H1 (cell line): ENCODE measurements at regions not wholly inside any gene's neighbourhood (a gene's known extent, or its start where the extent isn't known, plus 50 kb on each side); places are given as distances from the start of the nearest gene placed in this dataset.

Experiments
- CTCF ChIA-PET: fragments of 300-600 bp; sonication (Branson Sonifier 250); formaldehyde crosslinking; loops from one replicate; lab custom pipeline; 2021; ENCODE audit not compliant: partially characterized antibody; lab: Charles Lee
- POLR2A ChIA-PET: fragments of 300-600 bp; sonication (Branson Sonifier 250); formaldehyde crosslinking; loops from one replicate; lab custom pipeline; 2021; ENCODE audit warnings: inconsistent platforms; ENCODE audit not compliant: partially characterized antibody; lab: Charles Lee
- DNase-seq, 2 experiments: peaks; one replicate each; pipeline versions ENCODE4 v3.0.0 to v3.0.0-alpha.2; 2010 to 2022; ENCODE audit warnings: low spot score in 2 of 2, low read depth in 1 of 2, mixed read lengths in 1 of 2
- FAIRE-seq: peaks from 2 replicates; lab custom pipeline; 2011; peaks lifted over from hg19 to GRCh38; lab: Jason Lieb, UNC
- H2AFZ ChIP-seq: 2 replicates; pipeline ENCODE4 v1.8.1; 2012; ENCODE audit warnings: low read length, inconsistent platforms
- H2AK5ac ChIP-seq: 2 replicates; pipeline ENCODE4 v1.6.1; 2013; ENCODE audit warnings: low read depth, low read length
- H2BK120ac ChIP-seq: replicated peaks from 2 replicates; pipeline ENCODE3; 2013; ENCODE audit warnings: low read depth, low read length, inconsistent platforms
- H2BK12ac ChIP-seq: 2 replicates; pipeline ENCODE4 v1.6.1; 2013; ENCODE audit warnings: low read depth, low read length
- H2BK15ac ChIP-seq: 2 replicates; pipeline ENCODE4 v1.6.1; 2013; ENCODE audit warnings: low read length
- H2BK20ac ChIP-seq: 2 replicates; pipeline ENCODE4 v1.6.1; 2013; ENCODE audit warnings: low read length
- H2BK5ac ChIP-seq: 2 replicates; pipeline ENCODE4 v1.6.1; 2013; ENCODE audit warnings: low read depth, low read length
- H3K14ac ChIP-seq: 2 replicates; pipeline ENCODE4 v1.6.1; 2013; ENCODE audit warnings: inconsistent platforms; ENCODE audit not compliant: insufficient read length
- H3K18ac ChIP-seq: 2 replicates; pipeline ENCODE4 v1.6.1; 2013; ENCODE audit warnings: low read length; ENCODE audit errors: extremely low read depth
- H3K23ac ChIP-seq: 2 replicates; pipeline ENCODE4 v1.6.1; 2013; ENCODE audit warnings: inconsistent platforms; ENCODE audit not compliant: insufficient read length
- H3K23me2 ChIP-seq: 2 replicates; pipeline ENCODE4 v1.6.1; 2013; ENCODE audit warnings: low read depth, low read length
- H3K27ac ChIP-seq: 2 replicates; pipeline ENCODE4 v1.6.1; 2011; ENCODE audit warnings: low read depth, low read length, inconsistent platforms
- H3K27me3 ChIP-seq, 4 experiments: replicated peaks in 1 of 4; 1 replicate in 1 of 4; 2 replicates in 3 of 4; pipeline versions ENCODE4 v1.6.1 to v1.8.1; 2011 to 2013; ENCODE audit warnings: low read length in 3 of 4, mild to moderate bottlenecking in 3 of 4, inconsistent platforms in 2 of 4, mixed read lengths in 2 of 4, moderate library complexity in 1 of 4; ENCODE audit not compliant: control insufficient read depth in 3 of 4, insufficient read depth in 3 of 4; ENCODE audit errors: extremely low read depth in 1 of 4
- H3K36me3 ChIP-seq, 4 experiments: 2 replicates each; pipeline versions ENCODE4 v1.6.1 to v1.8.1; 2011 to 2013; ENCODE audit warnings: mild to moderate bottlenecking in 4 of 4, low read length in 3 of 4, moderate library complexity in 2 of 4, control low read depth in 1 of 4, inconsistent platforms in 1 of 4; ENCODE audit not compliant: insufficient read depth in 4 of 4, control insufficient read depth in 2 of 4
- H3K4ac ChIP-seq: replicated peaks from 2 replicates; pipeline ENCODE3; 2013; ENCODE audit warnings: low read length, low read depth, mixed read lengths, inconsistent platforms; ENCODE audit not compliant: insufficient read length
- H3K4me1 ChIP-seq, 4 experiments: replicated peaks in 1 of 4; 1 replicate in 1 of 4; 2 replicates in 3 of 4; pipeline versions ENCODE4 v1.6.1 to v1.8.1; 2011 to 2013; ENCODE audit warnings: low read length in 3 of 4, inconsistent platforms in 2 of 4, mixed read lengths in 1 of 4; ENCODE audit not compliant: insufficient read depth in 4 of 4, control insufficient read depth in 3 of 4
- H3K4me2 ChIP-seq, 2 experiments: 2 replicates each; pipeline versions ENCODE4 v1.6.1 to v1.8.1; 2011 to 2013; ENCODE audit warnings: low read depth in 2 of 2, low read length in 2 of 2, control low read depth in 1 of 2, inconsistent platforms in 1 of 2, mild to moderate bottlenecking in 1 of 2; ENCODE audit not compliant: insufficient read depth in 1 of 2
- H3K4me3 ChIP-seq, 4 experiments: fragments of 200-600, 300-600 bp in 1 of 4; sonication (generic), shearing (Covaris generic), sonication (Bioruptor Twin) in 1 of 4; 2 replicates each; pipeline versions ENCODE4 v1.5.1 to v1.8.1; 2011 to 2016; ENCODE audit warnings: low read length in 4 of 4, low read depth in 3 of 4, control low read depth in 2 of 4, inconsistent platforms in 2 of 4, mild to moderate bottlenecking in 2 of 4, mixed read lengths in 1 of 4, moderate library complexity in 1 of 4; ENCODE audit not compliant: insufficient read depth in 2 of 4; ENCODE audit errors: extremely low read depth in 1 of 4
- H3K56ac ChIP-seq: replicated peaks from 2 replicates; pipeline ENCODE3; 2013; ENCODE audit warnings: low read depth, mild to moderate bottlenecking, mixed read lengths, low read length, inconsistent platforms; ENCODE audit not compliant: insufficient read length
- H3K79me1 ChIP-seq: 2 replicates; pipeline ENCODE4 v1.6.1; 2013; ENCODE audit warnings: low read depth, low read length, control low read depth
- H3K79me2 ChIP-seq, 2 experiments: 2 replicates each; pipeline versions ENCODE4 v1.6.1 to v1.8.1; 2012 to 2013; ENCODE audit warnings: low read length in 2 of 2, mild to moderate bottlenecking in 2 of 2, inconsistent platforms in 1 of 2; ENCODE audit not compliant: insufficient read depth in 2 of 2, control insufficient read depth in 1 of 2
- H3K9ac ChIP-seq, 4 experiments: replicated peaks in 1 of 4; 1 replicate in 1 of 4; 2 replicates in 3 of 4; pipeline versions ENCODE4 v1.6.1 to v1.8.1; 2011 to 2013; ENCODE audit warnings: low read depth in 3 of 4, low read length in 3 of 4, control low read depth in 2 of 4, mild to moderate bottlenecking in 2 of 4, moderate library complexity in 2 of 4, inconsistent platforms in 1 of 4; ENCODE audit errors: extremely low read depth in 1 of 4
- H3K9me3 ChIP-seq, 2 experiments: 2 replicates each; pipeline versions ENCODE4 v1.6.1 to v1.8.1; 2012 to 2013; ENCODE audit warnings: mild to moderate bottlenecking in 2 of 2, moderate library complexity in 2 of 2, control low read depth in 1 of 2, inconsistent platforms in 1 of 2, low read depth in 1 of 2, low read length in 1 of 2, mixed read lengths in 1 of 2; ENCODE audit not compliant: insufficient read depth in 2 of 2
- H4K20me1 ChIP-seq, 2 experiments: replicated peaks in 1 of 2; 2 replicates each; pipeline versions ENCODE3 to v1.8.1; 2011 to 2013; ENCODE audit warnings: inconsistent platforms in 2 of 2, low read length in 2 of 2, mild to moderate bottlenecking in 1 of 2; ENCODE audit not compliant: insufficient read depth in 2 of 2, control insufficient read depth in 1 of 2
- H4K5ac ChIP-seq: 2 replicates; pipeline ENCODE4 v1.6.1; 2013; ENCODE audit warnings: low read length, low read depth, mixed read lengths, inconsistent platforms; ENCODE audit not compliant: insufficient read length
- H4K8ac ChIP-seq: 2 replicates; pipeline ENCODE4 v1.8.0; 2013; ENCODE audit warnings: mild to moderate bottlenecking, moderate library complexity, low read length, inconsistent platforms; ENCODE audit not compliant: insufficient read depth; ENCODE audit errors: extremely low read depth
- H4K91ac ChIP-seq: replicated peaks from 2 replicates; pipeline ENCODE3; 2013; ENCODE audit warnings: low read length, mixed read lengths, inconsistent platforms; ENCODE audit not compliant: insufficient read length
- CBX8 ChIP-seq: fragments of 300-800, 300-1000 bp; sonication (generic); IDR thresholded peaks from 2 replicates; pipeline ENCODE4 v1.7.1; 2016; ENCODE audit warnings: low read depth, low read length, borderline replicate concordance
- CHD2 ChIP-seq: IDR thresholded peaks from 2 replicates; pipeline ENCODE4 v1.6.1; 2012; ENCODE audit warnings: low read length, improper control_type of control experiment
- CTBP2 ChIP-seq: IDR thresholded peaks from 2 replicates; pipeline ENCODE4 v1.7.0; 2011; ENCODE audit warnings: borderline replicate concordance, mild to moderate bottlenecking, moderate library complexity, mixed read lengths, low read length; ENCODE audit not compliant: insufficient read depth, insufficient read length
- E2F6 ChIP-seq: IDR thresholded peaks from 2 replicates; pipeline ENCODE4 v1.6.1; 2012; ENCODE audit warnings: inconsistent platforms
- EGR1 ChIP-seq: IDR thresholded peaks from 2 replicates; pipeline ENCODE4 v1.6.1; 2011; ENCODE audit warnings: low read depth, low read length, borderline replicate concordance
- GTF2F1 ChIP-seq: IDR thresholded peaks from 2 replicates; pipeline ENCODE4 v1.6.1; 2012; ENCODE audit warnings: low read depth, low read length, improper control_type of control experiment, borderline replicate concordance
- KDM1A ChIP-seq: fragments of 200-600, 300-600 bp; sonication (generic); IDR thresholded peaks from 2 replicates; pipeline ENCODE4 v1.7.1; 2016; ENCODE audit warnings: mild to moderate bottlenecking, low read length, borderline replicate concordance
- NRF1 ChIP-seq: IDR thresholded peaks from 2 replicates; pipeline ENCODE4 v1.6.1; 2011; ENCODE audit warnings: mild to moderate bottlenecking, low read depth, low read length, improper control_type of control experiment
- RNF2 ChIP-seq: fragments of 200-900, 300-1000 bp; sonication (generic); IDR thresholded peaks from 2 replicates; pipeline ENCODE4 v1.7.1; 2016; ENCODE audit warnings: borderline replicate concordance, low read depth, mild to moderate bottlenecking, antibody characterized with exemption, low read length; ENCODE audit not compliant: poor library complexity, severe bottlenecking; ENCODE audit errors: missing control alignments
- SRF ChIP-seq: IDR thresholded peaks from 2 replicates; pipeline ENCODE4 v1.6.1; 2011; ENCODE audit warnings: mild to moderate bottlenecking, low read depth, low read length, moderate library complexity
- TAF1 ChIP-seq: IDR thresholded peaks from 2 replicates; pipeline ENCODE4 v1.6.1; 2011; ENCODE audit warnings: mild to moderate bottlenecking, low read depth, low read length
- YY1 ChIP-seq: IDR thresholded peaks from 2 replicates; pipeline ENCODE4 v1.6.1; 2011; ENCODE audit warnings: low read depth, mild to moderate bottlenecking, low read length
- WGBS, 2 experiments: shearing (Covaris generic) in 1 of 2; methylation state at CpG; one replicate each; pipeline versions ENCODE4 v1.1.6 to v1.1.7; 2013 to 2015; ENCODE audit warnings: low lambda C conversion rate in 2 of 2, mixed read lengths in 2 of 2, inconsistent platforms in 1 of 2, low coverage in 1 of 2, missing lambda C conversion rate in 1 of 2; ENCODE audit not compliant: insufficient replicate concordance in 2 of 2, insufficient coverage in 1 of 2, insufficient read length in 1 of 2; ENCODE audit errors: extremely low coverage in 1 of 2, missing lambda C conversion rate in 1 of 2; 5-methylcytosine and 5-hydroxymethylcytosine counted together

- Histone ChIP-seq H3K9me3 (no peaks in the 10 kb centered on the region), H4K91ac (no peak overlapping the region), H3K79me2 (no peaks in the 10 kb centered on the region), H3K4me1 (peaks cover 0 to 7% (median 0%) of the 10 kb centered on the region in 4 experiments; a peak in 2 of 7 replicates), H4K8ac (no peak overlapping the region), H3K79me1 (no peaks in the 10 kb centered on the region), H3K4me2 (no peak overlapping the region), H3K36me3 (no peaks in the 10 kb centered on the region), H2AK5ac (no peak overlapping the region), H4K5ac (no peak overlapping the region), H3K18ac (no peak overlapping the region), H3K27ac (no peak overlapping the region), H3K27me3 (no peaks in the 10 kb centered on the region), H2BK20ac (no peak overlapping the region), H2BK120ac (no peak overlapping the region), H2AFZ (no peak overlapping the region), H3K23me2 (no peaks in the 10 kb centered on the region), H3K23ac (no peak overlapping the region), H3K14ac (no peak overlapping the region), H2BK15ac (no peak overlapping the region), H4K20me1 (peaks cover 0 to 1% of the 10 kb centered on the region in 2 experiments), H2BK5ac (no peak overlapping the region), H3K56ac (no peak overlapping the region), H3K4ac (no peak overlapping the region), H2BK12ac (no peak overlapping the region), H3K4me3 (no peak overlapping the region), H3K9ac (no peak overlapping the region)
- no peak for FAIRE-seq
- TF ChIP-seq NRF1 (no peak), KDM1A (no peak), RNF2 (no peak), YY1 (no peak), TAF1 (no peak), CBX8 (no peak), EGR1 (no peak), E2F6 (no peak), CHD2 (no peak), SRF (no peak), CTBP2 (no peak), GTF2F1 (no peak)
- ChIA-PET CTCF (interaction anchor here (0.9 to 1.2 kb wide), 2 partner anchors 17 to 40 kb away, joined by 3 to 4 read pairs; no protein-coding TSS in a partner anchor), POLR2A (no interaction called here)
- DNase-seq: no peak
- 80% methylated on average over 3 of the region's 3 CpGs; no CpG with 5 or more reads in 1 of the 2 experiments for WGBS, 2 experiments
These were observed 81.8 kb upstream of the SLC44A3 start for GRCh38 chr1:94738371-94738770.
